Natural killer cell (primary cell): ENCODE measurements at regions not wholly inside any gene's neighbourhood (a gene's known extent, or its start where the extent isn't known, plus 50 kb on each side); places are given as distances from the start of the nearest gene placed in this dataset.

Experiments used
- ATAC-seq, 3 donors: fragments of 150-1000 bp in 2 of 3; fragments of 200-7000 bp in 1 of 3; cut with Tn5 transposase; 1 replicate in 1 of 3; 2 replicates in 2 of 3; pipeline ENCODE4 v1.10.0; 2021; ENCODE audit warnings: mild to moderate bottlenecking in 2 of 3, moderate library complexity in 2 of 3
- DNase-seq, 2 donors: peaks; one replicate each; pipeline versions ENCODE4 v3.0.0 to v3.0.0-alpha.2; 2013 to 2021; ENCODE audit warnings: mixed read lengths in 1 of 2
- H3K27ac ChIP-seq: one replicate; pipeline ENCODE4 v1.5.1; 2013; ENCODE audit warnings: mild to moderate bottlenecking, low read length
- H3K27me3 ChIP-seq: one replicate; pipeline ENCODE4 v1.6.1; 2013; ENCODE audit warnings: low read length; ENCODE audit not compliant: control insufficient read depth, insufficient read depth
- H3K36me3 ChIP-seq: one replicate; pipeline ENCODE4 v1.6.1; 2013; ENCODE audit warnings: low read length; ENCODE audit not compliant: control insufficient read depth, insufficient read depth
- H3K4me1 ChIP-seq: one replicate; pipeline ENCODE4 v1.6.1; 2013; ENCODE audit warnings: low read length; ENCODE audit not compliant: control insufficient read depth, insufficient read depth
- H3K4me3 ChIP-seq: one replicate; pipeline ENCODE4 v1.5.1; 2013; ENCODE audit warnings: low read length
- H3K9me3 ChIP-seq: one replicate; pipeline ENCODE4 v1.6.1; 2013; ENCODE audit warnings: low read length; ENCODE audit not compliant: control insufficient read depth, insufficient read depth
- H3K27ac Mint-ChIP-seq, 2 donors: one replicate each; pipeline ENCODE4 v1.8.0; 2022; ENCODE audit warnings: mild to moderate bottlenecking in 2 of 2, mixed read lengths in 2 of 2, moderate library complexity in 1 of 2
- H3K27me3 Mint-ChIP-seq, 2 donors: one replicate each; pipeline ENCODE4 v1.8.0; 2022; ENCODE audit warnings: low read depth in 2 of 2, mixed read lengths in 2 of 2
- H3K36me3 Mint-ChIP-seq: one replicate; pipeline ENCODE4 v1.8.0; 2022; ENCODE audit warnings: mixed read lengths
- H3K4me1 Mint-ChIP-seq, 2 donors: one replicate each; pipeline ENCODE4 v1.8.0; 2022; ENCODE audit warnings: mixed read lengths in 2 of 2
- H3K4me3 Mint-ChIP-seq: one replicate; pipeline ENCODE4 v1.8.0; 2022; ENCODE audit warnings: mild to moderate bottlenecking, moderate library complexity, mixed read lengths
- H3K9me3 Mint-ChIP-seq, 2 donors: one replicate each; pipeline ENCODE4 v1.8.0; 2022; ENCODE audit warnings: mixed read lengths in 2 of 2
- CTCF ChIP-seq: fragments of 200-600 bp; IDR thresholded peaks from one replicate; pipeline ENCODE4 v1.8.0; 2022; ENCODE audit warnings: antibody characterized with exemption
- WGBS: methylation state at CpG from one replicate; pipeline ENCODE4 v1.1.7; 2013; ENCODE audit warnings: missing lambda C conversion rate; ENCODE audit not compliant: insufficient coverage; 5-methylcytosine and 5-hydroxymethylcytosine counted together
- intact Hi-C: fragments of 100-400 bp; cut with micrococcal nuclease; formaldehyde crosslinking; loops from one replicate; pipeline ENCODE4 v1.14.2; 2022

GRCh38 chr1:184860535-184860934 is 105.9 kb upstream of the EDEM3 start:
- intact Hi-C loops, result no loop called here
- Mint-ChIP-seq H3K27me3 (peaks cover 0 to under 1% of the 10 kb centered on the region in 2 donors), H3K4me1 (peaks cover 10 to 14% of the 10 kb centered on the region in 2 donors), H3K27ac (no peak overlapping the region), H3K36me3 (no peaks in the 10 kb centered on the region), H3K4me3 (no peak overlapping the region), H3K9me3 (no peaks in the 10 kb centered on the region)
- Histone ChIP-seq H3K9me3 (no peaks in the 10 kb centered on the region), H3K4me3 (no peak overlapping the region), H3K27ac (no peak overlapping the region), H3K27me3 (no peaks in the 10 kb centered on the region), H3K36me3 (no peaks in the 10 kb centered on the region), H3K4me1 (peaks cover 9% of the 10 kb centered on the region)
- ATAC-seq (no peak), DNase-seq (no peak)
- no peak for TF ChIP-seq CTCF

GRCh38 chr1:184859381-184860105 is 104.9 kb upstream of the EDEM3 start:
- Mint-ChIP-seq H3K4me1 (peaks cover 9 to 10% of the 10 kb centered on the region in 2 donors), H3K36me3 (no peaks in the 10 kb centered on the region), H3K27me3 (peaks cover 0 to 2% of the 10 kb centered on the region in 2 donors), H3K9me3 (no peaks in the 10 kb centered on the region), H3K27ac (no peak overlapping the region), H3K4me3 (no peak overlapping the region)
- no peaks in the 10 kb centered on the region for H3K27me3 ChIP-seq
- DNase-seq, result no peak
- H3K4me3 ChIP-seq, result no peak overlapping the region
- TF ChIP-seq CTCF, result no peak
- H3K36me3 ChIP-seq, result no peaks in the 10 kb centered on the region
- no peak overlapping the region for H3K27ac ChIP-seq
- no peak for ATAC-seq
- intact Hi-C loops, result no loop called here
- WGBS, result 95% methylated on average over 5 of the region's 5 CpGs
- no peaks in the 10 kb centered on the region for H3K9me3 ChIP-seq
- H3K4me1 ChIP-seq, result peaks cover 9% of the 10 kb centered on the region

GRCh38 chr1:184858288-184858687 is 103.6 kb upstream of the EDEM3 start:
- Histone ChIP-seq H3K4me3 (no peak overlapping the region), H3K27me3 (no peaks in the 10 kb centered on the region), H3K9me3 (no peaks in the 10 kb centered on the region), H3K36me3 (no peaks in the 10 kb centered on the region), H3K4me1 (peaks cover 9% of the 10 kb centered on the region), H3K27ac (no peak overlapping the region)
- no peaks in the 10 kb centered on the region for H3K36me3 Mint-ChIP-seq
- H3K27me3 Mint-ChIP-seq, result peaks cover 0 to 4% of the 10 kb centered on the region in 2 donors
- intact Hi-C loops, result no loop called here
- H3K27ac Mint-ChIP-seq, result no peak overlapping the region
- no peaks in the 10 kb centered on the region for H3K9me3 Mint-ChIP-seq
- DNase-seq, result no peak
- no peak for TF ChIP-seq CTCF
- no peak for ATAC-seq
- peaks cover 9 to 10% of the 10 kb centered on the region in 2 donors for H3K4me1 Mint-ChIP-seq
- no peak overlapping the region for H3K4me3 Mint-ChIP-seq
- WGBS, result 97% methylated on average over 3 of the region's 3 CpGs
